ENCODE measurements at regions not wholly inside any gene's neighbourhood (a gene's known extent, or its start where the extent isn't known, plus 50 kb on each side); places are given as distances from the start of the nearest gene placed in this dataset.

GRCh38 chr1:38125016-38125415 lies 78.4 kb upstream of the POU3F1 start:
- H3K4me3 Mint-ChIP-seq = no peak overlapping the region
- H3K9me3 Mint-ChIP-seq = no peaks in the 10 kb centered on the region
- H3K27me3 Mint-ChIP-seq = no peaks in the 10 kb centered on the region
- intact Hi-C loops (cut with micrococcal nuclease) = no loop called here
- CTCF ChIA-PET = no interaction called here
- no peak overlapping the region for H3K27ac Mint-ChIP-seq
- DNase-seq = no peak
- no peak for ATAC-seq (ENCODE audit: low read depth)
- POLR2A ChIA-PET = no interaction called here
- H3K36me3 Mint-ChIP-seq (ENCODE audit: low read depth) = no peaks in the 10 kb centered on the region
- H3K4me1 Mint-ChIP-seq = no peaks in the 10 kb centered on the region
- TF ChIP-seq CTCF (IDR thresholded peaks at IDR 0.05) = no peak

GRCh38 chr1:38123356-38124135 lies 77.0 kb upstream of the POU3F1 start:
- Mint-ChIP-seq H3K4me1 (no peaks in the 10 kb centered on the region), H3K9me3 (no peaks in the 10 kb centered on the region), H3K27ac (no peak overlapping the region), H3K27me3 (no peaks in the 10 kb centered on the region), H3K36me3 (ENCODE audit: low read depth) (no peaks in the 10 kb centered on the region), H3K4me3 (no peak overlapping the region)
- ChIA-PET POLR2A (no interaction called here), CTCF (no interaction called here)
- no peak for TF ChIP-seq CTCF (IDR thresholded peaks at IDR 0.05)
- ATAC-seq (ENCODE audit: low read depth) (no peak), DNase-seq (no peak)
- intact Hi-C loops (cut with micrococcal nuclease) = no loop called here

GRCh38 chr1:38121231-38121680 lies 74.7 kb upstream of the POU3F1 start:
- Mint-ChIP-seq H3K4me1 (no peaks in the 10 kb centered on the region), H3K36me3 (ENCODE audit: low read depth) (no peaks in the 10 kb centered on the region), H3K27me3 (no peaks in the 10 kb centered on the region), H3K4me3 (no peak overlapping the region), H3K9me3 (no peaks in the 10 kb centered on the region), H3K27ac (no peak overlapping the region)
- ChIA-PET CTCF (no interaction called here), POLR2A (no interaction called here)
- no peak for TF ChIP-seq CTCF (IDR thresholded peaks at IDR 0.05)
- ATAC-seq (ENCODE audit: low read depth) (no peak), DNase-seq (no peak)
- intact Hi-C loops (cut with micrococcal nuclease) = no loop called here

DNA sequence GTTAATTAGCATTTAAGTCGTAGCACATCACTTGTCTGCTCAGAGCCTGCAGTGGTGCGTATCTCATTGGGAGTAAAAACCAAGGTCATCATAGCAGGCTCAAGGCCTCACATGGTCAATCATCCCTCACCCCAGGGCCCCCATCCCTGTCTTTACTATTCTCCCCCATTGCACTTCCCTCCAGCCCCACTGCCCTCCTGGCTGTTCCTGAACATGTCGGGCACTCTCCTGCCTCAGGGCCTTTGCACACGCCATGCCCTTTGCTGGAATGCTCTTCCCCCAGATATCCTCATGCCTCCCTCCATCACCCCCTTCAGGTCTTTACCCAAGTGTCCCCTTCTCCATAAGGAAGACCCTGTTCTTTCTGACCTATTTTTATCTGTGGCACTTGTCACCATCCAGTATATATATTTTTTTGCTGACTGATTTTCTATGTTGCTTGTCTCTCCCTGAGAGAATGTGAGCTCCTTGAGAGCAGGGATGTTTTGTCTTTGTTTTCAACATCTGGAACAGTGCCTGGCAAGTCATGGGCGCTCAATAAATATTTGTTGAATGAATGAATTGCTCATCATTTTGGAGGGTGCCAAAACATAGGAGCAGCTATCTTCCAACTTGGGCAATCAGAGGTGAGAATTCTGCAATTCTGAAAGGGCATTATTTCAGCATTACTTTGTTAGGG lies 74.1 kb upstream of the POU3F1 start:
- Mint-ChIP-seq H3K4me3 (no peak overlapping the region), H3K36me3 (ENCODE audit: low read depth) (no peaks in the 10 kb centered on the region), H3K27ac (no peak overlapping the region), H3K9me3 (no peaks in the 10 kb centered on the region), H3K27me3 (no peaks in the 10 kb centered on the region), H3K4me1 (no peaks in the 10 kb centered on the region)
- intact Hi-C loops (cut with micrococcal nuclease) = no loop called here
- ChIA-PET POLR2A (no interaction called here), CTCF (no interaction called here)
- DNase-seq = no peak
- ATAC-seq (ENCODE audit: low read depth) = no peak
- TF ChIP-seq CTCF (IDR thresholded peaks at IDR 0.05) = no peak

GRCh38 chr1:38118976-38119375 lies 72.4 kb upstream of the POU3F1 start:
- Mint-ChIP-seq H3K9me3 (no peaks in the 10 kb centered on the region), H3K36me3 (ENCODE audit: low read depth) (no peaks in the 10 kb centered on the region), H3K27ac (no peak overlapping the region), H3K27me3 (no peaks in the 10 kb centered on the region), H3K4me1 (peaks cover 3% of the 10 kb centered on the region), H3K4me3 (no peak overlapping the region)
- intact Hi-C loops (cut with micrococcal nuclease) = no loop called here
- ATAC-seq (ENCODE audit: low read depth) = no peak
- CTCF ChIA-PET = no interaction called here
- POLR2A ChIA-PET = interaction anchor here (0.7 kb wide), 1 partner anchor 73 kb away, joined by 3 read pairs; no protein-coding TSS in a partner anchor
- no peak for DNase-seq
- no peak for TF ChIP-seq CTCF (IDR thresholded peaks at IDR 0.05)

Data from activated B cell treated with CpG ODN at 0.5 μM for 24 hours (primary cell).